ENCODE measurements at regions not wholly inside any gene's neighbourhood (a gene's known extent, or its start where the extent isn't known, plus 50 kb on each side); places are given as distances from the start of the nearest gene placed in this dataset.
"Not testable (repeated sequence)": the region's sequence is repeated elsewhere in the genome, so short reads cannot be mapped to it uniquely, and the experiment has no call there.

GRCh38 chr12:33514893-33515292 lies 75.3 kb upstream of the SYT10 start:
- in situ Hi-C loops (cut with MboI; ENCODE audit: low sequenced_read_pairs) = no loop called here

GRCh38 chr12:33519566-33519965 lies 79.9 kb upstream of the SYT10 start:
- in situ Hi-C loops (cut with MboI; ENCODE audit: low sequenced_read_pairs) = no loop called here

GRCh38 chr12:33520505-33521302 lies 81.1 kb upstream of the SYT10 start:
- in situ Hi-C loops (cut with MboI; ENCODE audit: low sequenced_read_pairs) = not testable (repeated sequence)

DNA sequence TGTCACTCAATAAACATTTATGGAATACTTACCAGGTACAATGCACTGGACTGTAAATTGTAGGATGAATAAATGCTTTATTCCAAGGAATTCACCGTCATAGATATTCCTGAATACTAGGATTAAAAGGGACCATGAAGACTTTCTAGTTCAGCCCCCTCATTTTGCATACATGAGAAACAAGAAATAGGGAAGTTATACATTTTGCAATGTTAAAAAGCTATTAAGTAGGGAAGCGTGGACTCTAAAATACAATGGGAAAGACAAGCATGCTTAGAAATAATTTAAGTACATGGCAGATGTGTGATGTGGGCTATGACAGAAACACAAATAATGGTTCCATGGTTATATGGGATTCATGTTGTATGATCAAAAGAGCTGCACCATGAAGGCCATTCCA lies 89.4 kb upstream of the SYT10 start:
- in situ Hi-C loops (cut with MboI; ENCODE audit: low sequenced_read_pairs) = no loop called here

GRCh38 chr12:33529810-33530209 lies 90.2 kb upstream of the SYT10 start:
- in situ Hi-C loops (cut with MboI; ENCODE audit: low sequenced_read_pairs) = no loop called here

DNA sequence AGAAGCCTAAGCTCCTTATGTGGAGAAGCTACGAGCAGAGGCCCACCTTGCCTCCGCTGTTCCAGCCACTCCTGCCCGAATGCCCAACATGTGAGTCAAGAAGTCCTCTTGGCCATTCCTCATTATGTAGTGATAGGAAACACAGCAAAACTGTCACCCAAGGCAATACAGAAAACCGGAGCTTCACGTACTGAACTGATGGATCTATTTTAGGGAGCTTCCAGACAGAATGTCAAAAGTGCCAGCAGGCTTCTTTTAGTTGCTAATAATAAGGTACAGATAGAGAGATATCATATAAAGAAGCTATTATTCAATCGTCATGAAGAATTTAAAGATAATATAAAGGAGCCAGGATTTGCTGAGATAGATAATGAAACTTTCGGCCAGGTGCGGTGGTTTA lies 91.6 kb upstream of the SYT10 start:
- in situ Hi-C loops (cut with MboI; ENCODE audit: low sequenced_read_pairs) = no loop called here

- in situ Hi-C loops (cut with MboI; ENCODE audit: low sequenced_read_pairs) = no loop called here
Measured at GRCh38 chr12:33533527-33533926, 93.9 kb upstream of the SYT10 start.

GRCh38 chr12:33536431-33536830 lies 96.8 kb upstream of the SYT10 start:
- in situ Hi-C loops (cut with MboI; ENCODE audit: low sequenced_read_pairs) = no loop called here

DNA sequence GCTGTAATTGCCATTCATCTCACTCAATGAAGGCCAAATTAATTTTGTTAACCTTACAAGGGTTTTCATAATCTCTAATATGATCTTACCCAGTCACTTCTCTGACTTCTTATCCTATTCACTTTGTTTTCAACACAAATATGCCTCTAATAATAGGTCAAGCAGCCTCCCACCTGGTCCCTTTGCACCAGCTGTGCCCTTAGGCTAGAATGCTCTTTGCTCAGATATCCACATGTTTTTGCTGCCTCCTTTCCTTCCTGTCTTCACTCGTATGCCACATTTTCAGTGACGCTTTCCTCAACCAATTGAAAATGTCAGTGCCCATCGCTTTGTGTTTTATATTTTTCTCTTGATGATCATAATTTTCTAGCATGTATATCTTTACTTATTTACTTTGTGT lies 106.4 kb upstream of the SYT10 start:
- in situ Hi-C loops (cut with MboI; ENCODE audit: low sequenced_read_pairs) = no loop called here

DNA sequence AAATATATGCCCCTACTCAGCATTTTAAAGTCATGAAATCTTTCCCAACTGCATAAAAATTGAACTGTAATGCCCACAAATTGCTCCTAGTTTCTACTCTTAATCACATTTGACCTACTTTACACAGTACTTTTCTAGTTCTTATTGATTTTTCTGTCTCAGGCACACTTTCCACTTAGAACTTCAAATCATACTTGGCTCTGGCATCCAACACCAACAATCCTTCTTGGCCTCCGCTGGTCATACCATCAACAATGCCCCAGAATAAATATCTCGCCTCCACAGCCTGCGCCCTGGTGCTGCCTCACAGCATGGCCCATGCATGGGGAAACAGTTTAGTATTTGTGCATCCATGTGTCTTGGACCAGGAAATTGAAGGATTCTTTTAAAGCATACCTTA lies 107.5 kb upstream of the SYT10 start:
- in situ Hi-C loops (cut with MboI; ENCODE audit: low sequenced_read_pairs) = no loop called here

DNA sequence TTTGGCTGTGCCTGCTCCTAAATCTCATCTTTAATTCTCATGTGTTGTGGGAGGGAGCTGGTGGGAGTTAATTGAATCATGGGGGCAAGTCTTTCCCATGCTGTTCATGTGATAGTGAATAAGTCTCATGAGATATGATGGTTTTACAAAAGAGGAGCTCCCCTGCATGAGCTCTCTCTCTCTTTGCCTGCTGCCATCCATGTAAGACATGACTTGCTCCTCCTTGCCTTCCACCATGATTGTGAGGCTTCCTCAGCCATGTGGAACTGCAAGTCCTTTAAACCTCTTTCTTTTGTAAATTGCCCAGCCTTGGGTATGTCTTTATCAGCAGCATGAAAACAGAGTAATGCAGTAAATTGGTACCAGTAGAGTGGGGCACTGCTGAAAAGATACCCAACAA lies 110.6 kb upstream of the SYT10 start:
- in situ Hi-C loops (cut with MboI; ENCODE audit: low sequenced_read_pairs) = not testable (repeated sequence)

GRCh38 chr12:33551006-33551405 lies 111.4 kb upstream of the SYT10 start:
- in situ Hi-C loops (cut with MboI; ENCODE audit: low sequenced_read_pairs) = no loop called here

DNA sequence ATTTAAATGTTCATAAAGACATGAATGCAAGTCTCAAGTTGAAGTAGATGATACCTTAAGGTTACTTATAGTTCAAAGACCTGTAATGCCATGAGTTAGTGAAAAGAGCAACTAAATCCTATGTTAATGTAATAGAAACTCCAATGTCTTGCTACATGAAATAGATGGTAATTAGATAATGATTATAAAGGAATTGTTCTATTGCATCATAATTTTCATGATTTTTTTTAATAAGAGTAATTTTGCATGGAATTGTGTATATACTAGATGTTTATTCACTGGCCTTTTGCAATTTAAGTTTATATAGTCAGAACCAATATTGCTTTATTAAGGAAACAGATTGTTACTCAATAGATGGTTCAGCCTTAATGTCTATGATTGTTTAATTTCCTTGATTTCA lies 115.5 kb upstream of the SYT10 start:
- in situ Hi-C loops (cut with MboI; ENCODE audit: low sequenced_read_pairs) = no loop called here

GRCh38 chr12:33560653-33561208 lies 121.1 kb upstream of the SYT10 start:
- in situ Hi-C loops (cut with MboI; ENCODE audit: low sequenced_read_pairs) = no loop called here

- in situ Hi-C loops (cut with MboI; ENCODE audit: low sequenced_read_pairs) = no loop called here
Measured at GRCh38 chr12:33562401-33562800, 122.8 kb upstream of the SYT10 start.

GRCh38 chr12:33566403-33566802 lies 126.8 kb upstream of the SYT10 start:
- in situ Hi-C loops (cut with MboI; ENCODE audit: low sequenced_read_pairs) = no loop called here

DNA sequence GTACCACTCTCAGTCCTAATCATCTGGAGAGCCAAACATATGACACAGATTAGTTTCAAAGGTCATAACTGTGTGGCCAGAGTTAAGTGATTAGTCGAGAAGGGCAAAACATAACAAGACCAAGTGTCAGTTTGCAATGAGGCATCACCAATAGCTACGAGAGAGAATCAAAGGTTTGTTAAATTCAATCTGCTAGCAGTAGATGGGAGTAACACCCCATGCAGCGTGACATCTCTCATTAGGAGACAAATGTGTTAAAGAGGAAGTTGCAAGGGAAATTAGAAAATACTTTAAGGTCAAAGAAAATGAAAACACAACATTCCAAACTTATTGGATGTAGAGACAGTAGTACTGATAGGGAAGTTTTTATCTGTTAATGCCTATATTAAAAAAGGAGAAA lies 135.7 kb upstream of the SYT10 start:
- in situ Hi-C loops (cut with MboI; ENCODE audit: low sequenced_read_pairs) = loop anchor here (25.0 kb wide), 1 partner anchor 88 kb away; no protein-coding TSS in a partner anchor

DNA sequence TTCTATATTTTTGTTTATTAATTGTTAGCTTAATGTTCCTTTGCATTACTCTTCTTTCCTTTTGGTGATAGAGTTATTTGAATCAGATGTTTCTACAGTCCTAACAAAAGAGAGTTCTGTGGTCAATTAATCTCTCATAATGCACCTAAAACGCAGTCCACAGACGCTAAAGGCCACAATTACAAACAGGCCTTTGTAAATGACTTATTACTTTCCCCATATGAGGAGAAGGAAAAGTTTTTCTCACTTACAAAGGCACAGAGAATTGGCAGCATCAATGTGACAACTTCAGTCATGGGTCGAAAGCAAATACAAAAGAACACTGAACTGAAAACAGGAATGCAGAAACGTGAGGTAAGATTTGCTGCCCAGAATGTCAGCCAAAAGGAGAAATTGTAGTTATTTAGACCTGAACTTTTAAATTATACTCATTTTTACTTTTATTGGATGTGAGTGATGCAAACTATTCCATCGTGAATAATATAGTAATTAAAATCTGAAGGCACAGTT lies 142.0 kb upstream of the SYT10 start:
- in situ Hi-C loops (cut with MboI; ENCODE audit: low sequenced_read_pairs) = loop anchor here (25.0 kb wide), 1 partner anchor 94 kb away; no protein-coding TSS in a partner anchor

DNA sequence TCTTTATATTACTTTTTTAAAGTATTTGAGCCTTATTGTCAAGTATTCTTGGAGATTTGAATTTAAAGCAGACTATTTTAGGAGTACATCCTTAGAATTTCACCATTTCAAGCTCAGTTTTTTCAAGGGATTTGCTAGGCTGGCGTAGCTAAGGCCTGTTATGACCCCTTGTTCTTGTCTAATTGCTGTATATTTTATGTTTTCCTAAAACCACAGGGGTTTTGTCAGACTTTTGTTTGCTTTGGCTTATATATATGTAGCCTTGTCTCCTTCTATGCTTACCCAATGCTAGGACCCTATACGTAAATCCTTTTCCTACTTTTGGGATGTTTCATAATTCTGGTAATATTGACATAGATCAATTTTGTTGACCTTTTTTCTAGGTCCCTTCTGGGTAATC lies 147.0 kb upstream of the SYT10 start:
- in situ Hi-C loops (cut with MboI; ENCODE audit: low sequenced_read_pairs) = loop anchor here (25.0 kb wide), 1 partner anchor 99 kb away; no protein-coding TSS in a partner anchor

DNA sequence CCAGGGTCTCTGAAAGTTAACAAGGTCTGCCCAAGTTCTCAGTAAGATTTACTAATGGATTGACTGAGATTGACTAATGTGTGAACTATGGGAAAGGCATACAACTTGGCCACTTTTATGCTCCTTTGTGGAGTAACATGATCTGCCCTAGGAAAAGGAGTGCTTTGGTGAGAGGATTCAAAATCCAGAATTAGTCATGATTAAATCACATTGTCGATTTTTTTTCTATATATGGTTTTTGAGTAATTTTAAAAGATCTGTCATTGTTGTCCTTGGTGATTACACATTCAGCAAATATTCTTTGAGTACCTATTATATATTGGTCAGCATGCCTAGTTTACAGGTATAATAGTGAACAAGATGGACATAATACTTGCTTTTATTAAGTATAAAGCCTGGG lies 147.7 kb upstream of the SYT10 start:
- in situ Hi-C loops (cut with MboI; ENCODE audit: low sequenced_read_pairs) = loop anchor here (25.0 kb wide), 1 partner anchor 100 kb away; no protein-coding TSS in a partner anchor

DNA sequence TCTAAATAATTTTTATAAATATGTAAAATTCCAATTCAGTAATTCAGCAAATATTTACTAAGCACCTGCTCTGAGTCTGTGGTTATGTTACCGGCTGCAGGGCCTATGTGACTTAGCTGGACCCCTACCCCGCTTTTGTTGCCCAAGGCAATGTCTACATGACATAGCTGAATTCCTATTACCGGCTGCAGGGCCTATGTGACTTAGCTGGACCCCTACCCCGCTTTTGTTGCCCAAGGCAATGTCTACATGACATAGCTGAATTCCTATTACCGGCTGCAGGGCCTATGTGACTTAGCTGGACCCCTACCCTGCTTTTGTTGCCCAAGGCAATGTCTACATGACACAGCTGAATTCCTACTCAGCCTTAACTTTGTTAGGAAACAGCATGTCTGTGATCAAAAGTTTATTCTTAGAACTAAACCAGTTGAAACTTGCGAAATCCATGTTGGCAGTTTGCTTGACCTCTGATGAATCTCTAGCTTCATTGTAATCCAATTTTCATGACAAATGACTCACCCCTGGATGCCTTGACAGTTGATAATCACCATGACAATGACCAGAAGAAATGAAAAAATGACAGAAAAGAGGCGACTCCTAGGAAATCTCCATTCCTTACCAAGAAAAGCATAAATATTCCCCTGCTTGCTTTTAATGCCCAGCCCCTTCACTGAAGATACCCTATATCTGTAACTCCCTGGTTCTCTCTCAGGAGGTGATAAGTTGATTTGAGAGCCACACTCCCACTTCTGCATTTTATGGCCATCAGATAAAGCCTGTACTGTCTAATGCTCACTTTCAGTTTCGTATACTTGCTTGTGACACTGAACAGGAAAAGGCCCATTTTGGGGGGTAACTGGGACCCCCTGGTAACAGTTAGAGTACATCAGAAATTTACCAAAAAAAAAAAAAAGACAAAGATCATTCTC lies 148.4 kb upstream of the SYT10 start:
- in situ Hi-C loops (cut with MboI; ENCODE audit: low sequenced_read_pairs) = loop anchor here (25.0 kb wide), 1 partner anchor 101 kb away; no protein-coding TSS in a partner anchor
